Transverse colon (tissue), 4 donors: ENCODE measurements at regions not wholly inside any gene's neighbourhood (a gene's known extent, or its start where the extent isn't known, plus 50 kb on each side); places are given as distances from the start of the nearest gene placed in this dataset.

Experiments used
- DNase-seq: peaks from one replicate; pipeline ENCODE4 v3.0.0-alpha.2; 2019
- H3K27ac ChIP-seq, 4 donors: fragments of 200-600 bp; sonication (generic); 2 replicates each; pipeline ENCODE4 v1.5.1; 2016 to 2018; ENCODE audit warnings: inconsistent platforms in 4 of 4
- H3K27me3 ChIP-seq: fragments of 200-600 bp; sonication (generic); 2 replicates; pipeline ENCODE4 v1.5.1; 2017; ENCODE audit warnings: inconsistent platforms
- H3K36me3 ChIP-seq, 4 donors: fragments of 200-600 bp; sonication (generic); 2 replicates each; pipeline ENCODE4 v1.5.1; 2017 to 2019; ENCODE audit warnings: inconsistent platforms in 4 of 4
- H3K4me1 ChIP-seq, 4 donors: fragments of 200-600 bp; sonication (generic); 2 replicates each; pipeline ENCODE4 v1.5.1; 2017 to 2020; ENCODE audit warnings: inconsistent platforms in 4 of 4
- H3K4me3 ChIP-seq, 4 donors: fragments of 200-600 bp; sonication (generic); 1 replicate in 1 of 4; 2 replicates in 3 of 4; pipeline versions ENCODE4 v1.5.1 to v1.6.1; 2017 to 2019; ENCODE audit warnings: inconsistent platforms in 4 of 4
- H3K9me3 ChIP-seq, 2 donors: fragments of 200-600 bp; sonication (generic); 2 replicates each; pipeline ENCODE4 v1.5.1; 2017 to 2019; ENCODE audit warnings: inconsistent platforms in 2 of 2
- EP300 ChIP-seq: sonication (generic); formaldehyde crosslinking; IDR thresholded peaks from one replicate; pipeline ENCODE4 v1.6.1; 2017; ENCODE audit warnings: antibody characterized with exemption, low read depth
- POLR2A ChIP-seq: fragments of 450-650 bp; IDR thresholded peaks from one replicate; pipeline ENCODE4 v1.6.1; 2016; ENCODE audit warnings: antibody characterized with exemption, mild to moderate bottlenecking, moderate library complexity
- POLR2AphosphoS5 ChIP-seq, 3 donors: sonication (generic); formaldehyde crosslinking; IDR thresholded peaks; one replicate each; pipeline ENCODE4 v1.6.1; 2016; ENCODE audit warnings: antibody characterized with exemption in 3 of 3
- WGBS, 2 donors: methylation state at CpG; one replicate each; pipeline ENCODE4 v1.1.5; 2018; ENCODE audit warnings: low coverage in 1 of 2; 5-methylcytosine and 5-hydroxymethylcytosine counted together
- in situ Hi-C, 4 donors: fragments of 200-750 bp; cut with MboI; loops; one replicate each; pipeline versions ENCODE4 v1.15.0 to v1.15.1; 2017; ENCODE audit warnings: low sequenced_read_pairs in 3 of 4, low pct_ligation_motif_present in 1 of 4, low pct_unique_long_range_greater_than_20kb in 1 of 4
- intact Hi-C: fragments of 100-400 bp; cut with DNase I; formaldehyde crosslinking; loops from one replicate; pipeline ENCODE4 v1.15.1; 2023; ENCODE audit warnings: low total_unique reads
- TF ChIP-seq, protein P1 (sequence below), 5 experiments: fragments of 200-600 bp in 3 of 5; fragments of 450-650 bp in 2 of 5; sonication (generic) in 3 of 5; IDR thresholded peaks; 1 replicate in 2 of 5; 2 replicates in 3 of 5; pipeline ENCODE4 v1.5.1; 2016 to 2017; ENCODE audit warnings: antibody characterized with exemption in 5 of 5, inconsistent platforms in 3 of 5, mild to moderate bottlenecking in 2 of 5, moderate library complexity in 1 of 5

DNA sequence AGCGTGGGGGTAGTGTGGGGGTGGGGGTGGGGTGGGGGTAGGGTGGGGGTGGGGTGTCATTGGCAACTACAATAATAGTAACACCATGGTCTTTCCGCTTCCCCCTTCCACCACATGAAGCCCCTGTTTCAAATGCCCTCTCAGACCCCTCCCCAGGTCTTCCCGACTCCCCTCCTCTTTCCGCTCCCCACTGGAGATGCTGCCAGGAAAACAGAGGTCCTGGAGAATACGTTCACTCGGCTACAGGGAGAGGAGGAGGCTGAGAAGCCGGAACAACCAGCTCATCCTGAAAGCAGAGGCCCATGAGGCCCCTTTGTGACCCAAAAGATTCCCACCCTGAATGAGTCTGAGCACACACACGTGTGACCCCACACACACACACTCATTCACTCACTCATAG lies 75.4 kb downstream of the CPN2 start:
- WGBS, 2 donors, result 52% methylated on average over 8 of the region's 8 CpGs; no CpG with 5 or more reads in 1 of the 2 donors
- peak overlapping the region; percentile 15 to 82 (median 78) for H3K27ac ChIP-seq
- no peaks in the 10 kb centered on the region for H3K36me3 ChIP-seq
- in situ Hi-C loops (no loop called here), intact Hi-C loops (no loop called here)
- H3K4me1 ChIP-seq, result peaks cover 28 to 46% (median 31%) of the 10 kb centered on the region in 4 donors
- H3K4me3 ChIP-seq, result no peak overlapping the region
- H3K9me3 ChIP-seq, result no peaks in the 10 kb centered on the region
- H3K27me3 ChIP-seq, result no peaks in the 10 kb centered on the region
- no peak for DNase-seq
- TF ChIP-seq, protein P1, sequence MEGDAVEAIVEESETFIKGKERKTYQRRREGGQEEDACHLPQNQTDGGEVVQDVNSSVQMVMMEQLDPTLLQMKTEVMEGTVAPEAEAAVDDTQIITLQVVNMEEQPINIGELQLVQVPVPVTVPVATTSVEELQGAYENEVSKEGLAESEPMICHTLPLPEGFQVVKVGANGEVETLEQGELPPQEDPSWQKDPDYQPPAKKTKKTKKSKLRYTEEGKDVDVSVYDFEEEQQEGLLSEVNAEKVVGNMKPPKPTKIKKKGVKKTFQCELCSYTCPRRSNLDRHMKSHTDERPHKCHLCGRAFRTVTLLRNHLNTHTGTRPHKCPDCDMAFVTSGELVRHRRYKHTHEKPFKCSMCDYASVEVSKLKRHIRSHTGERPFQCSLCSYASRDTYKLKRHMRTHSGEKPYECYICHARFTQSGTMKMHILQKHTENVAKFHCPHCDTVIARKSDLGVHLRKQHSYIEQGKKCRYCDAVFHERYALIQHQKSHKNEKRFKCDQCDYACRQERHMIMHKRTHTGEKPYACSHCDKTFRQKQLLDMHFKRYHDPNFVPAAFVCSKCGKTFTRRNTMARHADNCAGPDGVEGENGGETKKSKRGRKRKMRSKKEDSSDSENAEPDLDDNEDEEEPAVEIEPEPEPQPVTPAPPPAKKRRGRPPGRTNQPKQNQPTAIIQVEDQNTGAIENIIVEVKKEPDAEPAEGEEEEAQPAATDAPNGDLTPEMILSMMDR (IDR thresholded peaks at IDR 0.05), result no peak
- TF ChIP-seq EP300, result no peak
- TF ChIP-seq POLR2AphosphoS5 (IDR thresholded peaks at IDR 0.05), result no peak
- TF ChIP-seq POLR2A, result no peak

DNA sequence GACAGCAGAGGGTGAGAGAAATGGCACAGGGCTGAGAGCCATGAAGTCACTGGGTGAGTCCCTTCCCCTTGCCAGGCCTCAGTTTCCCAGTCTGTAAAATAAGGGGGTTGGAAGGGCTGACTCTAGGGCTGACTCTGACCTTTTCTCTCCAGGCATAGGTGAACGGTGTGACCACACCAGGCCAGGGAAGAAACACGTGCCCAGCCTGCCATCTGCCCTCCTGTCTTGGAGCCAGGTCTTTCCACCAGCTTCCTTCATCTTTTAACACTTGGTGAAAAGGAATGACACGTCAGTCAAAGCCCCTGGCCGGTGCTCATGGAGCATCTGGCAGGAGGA lies 74.4 kb downstream of the CPN2 start:
- no peaks in the 10 kb centered on the region for H3K27me3 ChIP-seq
- no peak overlapping the region for H3K4me3 ChIP-seq
- peaks cover 22 to 37% (median 24%) of the 10 kb centered on the region in 4 donors for H3K4me1 ChIP-seq
- in situ Hi-C loops, result no loop called here
- H3K36me3 ChIP-seq, result no peaks in the 10 kb centered on the region
- 69% methylated on average over 4 of the region's 4 CpGs; no CpG with 5 or more reads in 1 of the 2 donors for WGBS, 2 donors
- H3K9me3 ChIP-seq, result no peaks in the 10 kb centered on the region
- H3K27ac ChIP-seq, result peak overlapping the region; percentile 59 to 82 (median 78)
- TF ChIP-seq POLR2A (no peak), EP300 (no peak), POLR2AphosphoS5 (IDR thresholded peaks at IDR 0.05) (no peak)
- TF ChIP-seq, protein P1 (IDR thresholded peaks at IDR 0.05), result no peak
- DNase-seq, result no peak
- intact Hi-C loops, result no loop called here

DNA sequence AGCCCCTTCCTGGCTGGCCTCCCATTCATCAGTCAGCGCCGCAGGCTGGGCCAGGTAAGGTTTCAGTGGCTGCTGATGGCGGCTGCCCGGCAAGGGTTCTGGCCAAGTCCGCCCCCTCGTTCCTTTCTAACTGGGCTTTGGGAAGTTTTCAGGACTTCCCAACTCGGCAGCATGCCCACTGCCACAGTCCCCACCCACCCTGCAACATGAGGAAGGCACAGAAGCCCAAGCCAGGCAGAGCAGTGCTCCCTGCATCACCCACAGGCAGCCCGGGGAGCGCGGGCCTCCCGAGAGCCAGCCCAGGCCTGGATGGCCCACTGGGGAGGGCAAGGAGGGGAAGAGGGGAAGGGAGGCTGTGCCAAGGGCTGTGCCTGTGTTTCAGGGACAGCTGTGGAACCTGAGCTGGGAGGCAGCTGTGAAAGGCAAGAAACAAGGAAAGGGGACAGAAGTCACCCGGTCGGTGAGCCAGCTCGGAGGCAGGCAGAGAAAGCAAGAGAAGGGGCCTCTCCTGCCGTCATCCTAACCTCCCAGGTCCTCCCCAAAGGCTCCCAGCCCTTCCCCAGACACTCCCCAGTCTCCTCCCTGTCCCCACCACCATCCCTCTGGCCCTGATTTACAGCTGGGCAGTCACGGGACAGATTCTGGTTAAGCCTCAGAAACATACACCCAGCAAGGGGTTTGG lies 73.9 kb downstream of the CPN2 start:
- Histone ChIP-seq H3K36me3 (no peaks in the 10 kb centered on the region), H3K27ac (peak overlapping the region; percentile 59 to 82 (median 78)), H3K4me3 (no peak overlapping the region), H3K4me1 (peaks cover 19 to 32% (median 22%) of the 10 kb centered on the region in 4 donors), H3K9me3 (no peaks in the 10 kb centered on the region), H3K27me3 (no peaks in the 10 kb centered on the region)
- in situ Hi-C loops, result no loop called here
- TF ChIP-seq, protein P1 (IDR thresholded peaks at IDR 0.05), result no peak
- TF ChIP-seq POLR2AphosphoS5 (IDR thresholded peaks at IDR 0.05) (no peak), EP300 (no peak), POLR2A (no peak)
- WGBS, 2 donors, result 71% methylated on average over 16 of the region's 16 CpGs; no CpG with 5 or more reads in 1 of the 2 donors
- intact Hi-C loops, result no loop called here
- peak; percentile 21 for DNase-seq

DNA sequence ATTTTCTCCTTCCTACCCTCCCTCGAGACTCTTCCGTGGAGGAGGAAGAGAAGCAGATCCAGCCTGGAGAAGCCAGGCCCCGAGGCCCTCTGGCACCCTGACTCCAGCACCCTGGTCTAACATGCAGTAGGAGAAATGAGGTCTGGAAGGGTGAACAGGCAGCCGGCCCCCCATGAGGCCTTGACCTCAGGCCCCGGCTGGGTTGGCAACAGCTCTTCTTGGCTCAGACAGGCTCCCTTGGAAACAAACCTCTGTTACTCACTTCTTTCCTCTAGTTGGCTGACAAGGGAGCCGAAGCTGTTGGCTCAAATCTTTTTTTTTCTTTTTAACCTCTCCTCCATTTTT lies 73.4 kb downstream of the CPN2 start:
- Histone ChIP-seq H3K36me3 (no peaks in the 10 kb centered on the region), H3K27ac (peak overlapping the region; percentile 59 to 82 (median 78)), H3K9me3 (no peaks in the 10 kb centered on the region), H3K4me3 (no peak overlapping the region), H3K4me1 (peaks cover 19 to 30% (median 22%) of the 10 kb centered on the region in 4 donors), H3K27me3 (no peaks in the 10 kb centered on the region)
- intact Hi-C loops (no loop called here), in situ Hi-C loops (no loop called here)
- WGBS, 2 donors, result 52 to 64% methylated on average over 1 to 6 of the region's 6 CpGs
- no peak for TF ChIP-seq EP300
- TF ChIP-seq, protein P1 (IDR thresholded peaks at IDR 0.05), result no peak
- no peak for TF ChIP-seq POLR2A
- no peak for TF ChIP-seq POLR2AphosphoS5 (IDR thresholded peaks at IDR 0.05)
- DNase-seq, result peak; percentile 18
